GM19043 (cell line): ENCODE measurements at regions not wholly inside any gene's neighbourhood (a gene's known extent, or its start where the extent isn't known, plus 50 kb on each side); places are given as distances from the start of the nearest gene placed in this dataset.

Source experiments
- ATAC-seq: cut with Tn5 transposase; IDR thresholded peaks from one replicate; pipeline ENCODE4 v1.9.1; 2021; ENCODE audit warnings: low read depth; ENCODE audit not compliant: unreplicated experiment

GRCh38 chr2:187148059-187148714, 299.2 kb upstream of the ZSWIM2 start:
- peak; percentile 68 for ATAC-seq

- no peak for ATAC-seq
Observed at GRCh38 chr2:187143537-187143936, 294.6 kb upstream of the ZSWIM2 start.

DNA sequence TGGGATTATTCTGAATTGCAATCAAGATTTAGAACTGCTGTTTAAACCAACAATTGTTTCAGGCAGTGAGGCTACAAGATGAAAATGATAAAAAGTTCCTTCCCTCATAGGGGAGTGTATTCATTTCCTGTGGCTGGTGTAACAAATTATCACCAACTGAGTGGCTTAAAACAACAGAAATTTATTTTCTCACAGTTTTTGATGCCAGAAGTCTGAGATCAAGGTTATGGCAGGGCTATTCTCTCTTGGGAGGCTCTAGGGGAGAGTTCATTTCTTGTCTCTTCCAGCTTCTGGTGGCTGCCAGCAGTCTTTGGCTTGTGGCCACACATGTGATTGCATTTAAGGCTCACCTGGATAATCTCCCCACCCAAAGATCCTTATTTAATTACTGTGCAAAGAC, 290.5 kb upstream of the ZSWIM2 start:
- ATAC-seq = no peak

- ATAC-seq = peak; percentile 67
Observed at GRCh38 chr2:187138265-187138664, 289.3 kb upstream of the ZSWIM2 start.

- no peak for ATAC-seq
Observed at GRCh38 chr2:187136646-187137045, 287.7 kb upstream of the ZSWIM2 start.

DNA sequence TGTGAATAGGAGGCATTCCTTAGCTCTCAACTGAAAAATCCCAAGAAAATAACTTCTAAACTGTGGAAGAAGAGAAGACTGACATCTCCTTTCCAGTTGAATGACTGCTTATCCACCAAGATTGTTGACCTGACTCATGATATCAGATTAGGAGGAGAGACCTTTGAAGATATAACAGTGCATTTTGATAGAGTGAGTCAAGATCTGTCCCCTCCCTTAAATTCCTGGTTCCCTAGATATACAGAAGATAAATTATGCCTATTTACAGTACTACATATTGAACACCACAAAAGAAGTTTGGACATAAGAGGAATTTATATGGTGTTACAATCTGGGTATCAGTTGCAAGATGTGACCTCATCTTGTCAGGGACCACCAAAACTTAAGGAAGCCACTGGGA, 285.3 kb upstream of the ZSWIM2 start:
- ATAC-seq = no peak

GRCh38 chr2:187129868-187130267, 280.9 kb upstream of the ZSWIM2 start:
- ATAC-seq = no peak

GRCh38 chr2:187129306-187129705, 280.3 kb upstream of the ZSWIM2 start:
- ATAC-seq = no peak

DNA sequence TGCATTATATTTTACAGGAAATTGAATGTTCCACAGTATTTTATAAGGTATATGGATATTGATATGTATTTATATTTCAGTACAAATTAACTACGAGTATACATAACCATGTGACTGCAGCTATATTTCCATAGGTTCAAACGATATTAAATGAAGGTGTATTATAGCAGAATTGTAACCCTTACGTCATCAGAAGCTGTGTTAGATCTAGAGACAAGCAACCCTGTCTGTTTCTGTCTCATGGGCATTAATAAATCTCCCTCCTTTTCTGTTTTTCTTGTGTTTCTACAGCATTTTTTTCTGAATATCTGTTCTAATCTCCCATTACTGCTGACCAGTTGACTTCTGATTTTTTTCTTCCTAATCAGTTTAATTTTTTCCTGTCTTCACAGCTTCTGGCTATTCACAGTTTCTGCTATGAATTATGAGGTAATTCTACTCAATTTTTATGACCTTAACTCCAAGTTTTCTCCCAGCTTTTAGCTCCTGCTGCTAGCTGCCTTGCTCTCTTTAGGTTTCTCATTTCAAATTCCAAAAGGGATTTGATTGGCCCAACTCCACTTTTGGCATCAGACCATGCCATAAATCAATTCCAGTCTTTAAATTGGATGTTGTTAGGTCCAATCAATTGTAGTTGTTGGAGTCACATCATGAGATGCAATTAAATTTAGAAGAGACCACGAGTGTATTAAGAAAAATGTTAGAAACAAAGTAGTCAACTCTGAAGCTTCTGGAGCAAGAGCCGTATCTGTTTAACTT, 277.5 kb upstream of the ZSWIM2 start:
- no peak for ATAC-seq

- ATAC-seq = no peak
Observed at GRCh38 chr2:187125318-187125717, 276.3 kb upstream of the ZSWIM2 start.

DNA sequence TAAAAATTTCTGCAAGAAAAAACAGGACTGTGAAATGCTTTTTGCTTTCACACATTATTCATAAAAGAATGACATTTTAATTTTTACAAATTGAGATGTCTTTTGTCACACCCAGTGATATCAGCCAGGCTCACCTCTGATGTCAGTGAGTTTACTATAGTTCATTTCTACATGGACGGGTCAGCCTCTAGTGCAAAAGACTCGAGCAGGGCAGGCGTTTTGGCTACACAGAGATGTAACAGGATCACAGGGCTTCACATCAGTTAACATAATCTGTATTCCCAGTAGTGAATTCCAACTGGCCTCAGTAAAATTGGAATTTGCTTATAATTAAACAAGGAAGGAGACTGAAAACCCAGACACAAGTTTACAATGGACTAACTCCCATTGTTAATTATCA, 275.6 kb upstream of the ZSWIM2 start:
- ATAC-seq = no peak

GRCh38 chr2:187118331-187119099, 269.5 kb upstream of the ZSWIM2 start:
- no peak for ATAC-seq

DNA sequence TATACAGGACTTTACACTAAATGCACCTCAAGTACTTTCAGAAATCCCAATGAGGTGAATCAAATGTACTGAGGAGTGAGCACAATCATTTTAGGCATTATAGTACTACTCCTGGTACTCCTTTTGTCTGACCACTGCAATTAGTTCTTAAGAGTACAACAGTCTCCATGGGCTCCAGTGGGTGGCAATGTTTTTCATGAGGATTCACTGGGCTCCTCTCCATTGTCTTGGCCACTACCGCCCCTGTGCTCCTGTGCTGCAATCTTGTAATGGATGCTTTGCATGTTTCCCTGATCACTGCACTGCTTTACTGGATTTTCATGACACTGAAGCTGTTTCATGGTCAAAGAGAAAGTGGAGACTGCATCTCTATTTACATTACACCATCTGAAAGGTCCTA, 268.5 kb upstream of the ZSWIM2 start:
- ATAC-seq = no peak

DNA sequence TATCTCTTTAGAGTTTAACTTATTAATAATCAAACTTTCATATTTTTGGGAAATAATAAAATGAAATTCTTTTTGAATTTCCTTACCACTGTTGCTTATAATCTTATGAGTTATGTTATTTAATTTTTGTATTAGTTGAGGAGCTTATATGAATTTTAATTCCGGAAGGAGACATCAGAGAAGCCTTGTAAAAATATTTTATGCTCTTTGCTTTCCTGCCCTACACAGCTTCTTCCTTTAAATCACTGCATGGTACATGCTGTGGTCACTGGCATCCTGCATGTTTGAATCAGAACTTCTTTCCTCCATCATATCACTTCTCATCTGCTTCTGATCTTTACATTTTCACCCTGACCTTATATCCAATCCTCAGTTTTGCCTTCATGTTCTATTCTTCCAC, 266.7 kb upstream of the ZSWIM2 start:
- ATAC-seq = no peak

GRCh38 chr2:187107001-187107400, 258.0 kb upstream of the ZSWIM2 start:
- no peak for ATAC-seq

- ATAC-seq = no peak
Observed at GRCh38 chr2:187105218-187105617, 256.2 kb upstream of the ZSWIM2 start.

DNA sequence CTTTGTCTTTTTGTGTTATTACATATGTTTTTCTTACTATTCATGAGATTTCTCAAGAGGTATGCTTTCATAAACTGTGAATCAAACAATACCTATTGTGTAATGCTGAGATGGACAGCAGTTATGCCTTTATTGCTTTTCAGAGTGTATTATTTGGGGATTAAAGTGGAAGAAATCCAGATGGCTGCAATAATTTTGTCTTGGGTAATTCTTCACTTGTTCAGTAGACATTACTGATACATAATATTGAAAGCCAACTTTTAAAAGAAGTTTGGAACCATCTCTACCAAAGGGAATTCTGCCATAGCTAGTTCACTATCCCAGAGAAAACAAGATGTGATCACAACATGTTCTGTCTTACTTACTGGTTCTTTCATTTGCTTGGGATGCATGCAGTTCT, 253.4 kb upstream of the ZSWIM2 start:
- ATAC-seq = no peak

GRCh38 chr2:187098154-187098553, 249.2 kb upstream of the ZSWIM2 start:
- ATAC-seq = no peak

DNA sequence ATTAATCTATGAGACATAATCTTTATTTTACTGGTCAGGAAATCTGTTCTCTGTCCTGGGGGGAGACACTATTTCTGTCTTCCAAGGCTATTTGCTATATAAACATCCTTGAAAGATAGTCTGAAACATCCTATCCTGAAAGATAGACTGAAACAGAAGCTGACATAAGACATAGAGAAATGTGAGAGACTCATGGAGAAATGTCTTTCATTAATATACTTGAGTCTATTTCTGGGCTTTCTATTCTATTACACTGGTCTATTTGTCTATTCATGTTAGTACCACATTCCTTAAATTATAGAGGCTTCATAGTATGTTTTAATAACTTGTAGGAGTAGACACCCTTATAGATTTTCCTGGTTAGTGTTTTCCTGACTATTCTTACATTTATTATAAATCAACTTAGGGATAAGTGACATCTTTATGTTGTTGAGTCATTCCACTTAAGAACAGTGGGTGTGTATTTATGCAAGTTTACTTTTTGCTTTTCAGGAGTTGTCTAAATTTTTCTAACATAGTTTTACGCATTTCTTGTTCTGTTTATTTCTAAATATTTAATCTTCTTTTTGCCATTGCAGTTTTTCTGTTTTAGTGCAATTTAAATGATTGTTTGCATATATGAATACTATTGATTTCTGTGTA, 244.9 kb upstream of the ZSWIM2 start:
- no peak for ATAC-seq

DNA sequence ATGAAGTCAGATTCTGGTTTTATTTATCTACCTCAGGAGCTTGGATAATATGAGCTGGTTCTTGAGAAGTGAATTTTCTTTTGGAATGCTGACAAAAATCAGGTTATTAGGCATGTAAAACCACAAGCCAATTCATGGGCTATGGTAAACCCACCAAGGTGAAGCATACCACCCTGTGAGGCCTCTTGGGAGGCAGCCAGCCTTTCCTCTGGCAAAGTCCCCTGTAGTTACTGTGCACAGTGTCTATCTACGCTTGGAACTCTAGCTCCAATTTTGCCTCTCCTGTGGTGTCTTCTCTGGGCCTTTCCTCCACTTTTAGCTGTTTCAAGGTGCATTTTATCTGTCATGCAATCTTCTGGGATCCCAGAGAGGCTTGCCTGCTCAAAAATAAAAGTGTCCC, 242.7 kb upstream of the ZSWIM2 start:
- ATAC-seq = no peak

DNA sequence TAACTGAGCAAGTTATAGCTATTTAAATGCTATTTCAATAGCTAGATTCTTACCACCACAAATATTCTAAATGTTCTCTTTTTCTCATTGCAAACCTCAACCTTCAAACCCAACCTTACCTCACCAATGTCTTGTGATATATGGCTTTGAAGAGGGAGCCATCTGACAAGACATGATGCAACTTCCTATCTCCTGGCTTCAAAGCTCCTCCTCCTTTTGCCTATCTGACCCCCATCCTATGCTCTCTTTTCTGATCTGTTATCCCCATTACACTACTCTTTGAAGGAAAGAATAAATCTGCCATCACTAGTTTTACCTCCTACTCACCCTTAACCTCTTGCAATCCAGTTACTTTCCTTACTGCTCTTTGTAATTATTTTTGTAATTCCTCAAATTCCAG, 235.6 kb upstream of the ZSWIM2 start:
- no peak for ATAC-seq
